ENCODE measurements at regions not wholly inside any gene's neighbourhood (a gene's known extent, or its start where the extent isn't known, plus 50 kb on each side); places are given as distances from the start of the nearest gene placed in this dataset.

- no peak overlapping the region for H3K27ac ChIP-seq (ENCODE audit: extremely low read depth, low read depth, low read length)
- H4K20me1 ChIP-seq (replicated peaks; ENCODE audit: control insufficient read depth, insufficient read depth, low read length), result no peaks in the 10 kb centered on the region
- CTCF ChIA-PET (ENCODE audit: low intra/inter-chr PET ratio), result no interaction called here
- no peaks in the 10 kb centered on the region for H3K27me3 ChIP-seq (ENCODE audit: control insufficient read depth in 2 of 2, insufficient read depth in 2 of 2, low read length in 2 of 2)
- H3K9me3 ChIP-seq (replicated peaks; ENCODE audit: control insufficient read depth, insufficient read depth, low read depth, low read length), result no peaks in the 10 kb centered on the region; the same call in 1 of the 2 replicates
- intact Hi-C loops (cut with micrococcal nuclease), result no loop called here
- ATAC-seq (no peak), FAIRE-seq (no peak), DNase-seq (ENCODE audit: extremely low read depth in 1 of 4, low spot score in 3 of 4) (no peak)
- H3K9me1 ChIP-seq (ENCODE audit: control insufficient read depth, insufficient read depth, low read length), result no peaks in the 10 kb centered on the region
- no peak overlapping the region for H3K4me3 ChIP-seq
- no peak overlapping the region for H3K4me2 ChIP-seq (ENCODE audit: insufficient read depth, low read length)
- H2AFZ ChIP-seq (ENCODE audit: low read depth, low read length), result no peak overlapping the region
- POLR2A ChIA-PET, result no interaction called here
- TF ChIP-seq ZNF324 (CRISPR knock-in tag; IDR thresholded peaks at IDR 0.05) (no peak), NEUROD1 (IDR thresholded peaks at IDR 0.05; ENCODE audit: borderline replicate concordance, low read depth, low read length, partially characterized antibody) (no peak), HDAC3 (IDR thresholded peaks at IDR 0.05; ENCODE audit: borderline replicate concordance, partially characterized antibody) (no peak), ELF1 (tag; IDR thresholded peaks at IDR 0.05) (no peak), TGIF2 (CRISPR knock-in tag; IDR thresholded peaks at IDR 0.05) (no peak), NFE2 (IDR thresholded peaks at IDR 0.05; ENCODE audit: low read depth) (no peak), ZZZ3 (IDR thresholded peaks at IDR 0.05) (no peak)
- H3K4me1 ChIP-seq (replicated peaks in 1 of 2; ENCODE audit: control insufficient read depth in 2 of 2, insufficient read depth in 2 of 2, low read length in 2 of 2), result no peaks in the 10 kb centered on the region
- no peaks in the 10 kb centered on the region for H3K36me3 ChIP-seq (ENCODE audit: control insufficient read depth, insufficient read depth, low read length)
- WGBS (ENCODE audit: insufficient coverage, low coverage, missing lambda C conversion rate), result 0% methylated on average over 5 of the region's 5 CpGs
- BruUV-seq (replicated peaks), result no TSS peak
- no peak overlapping the region for H3K9ac ChIP-seq (ENCODE audit: insufficient read depth in 1 of 2, low read depth in 2 of 2, low read length in 2 of 2)
- in situ Hi-C loops (cut with MboI), result no loop called here
- H3K79me2 ChIP-seq (ENCODE audit: control insufficient read depth, insufficient read depth, low read length), result no peaks in the 10 kb centered on the region
Measured at GRCh38 chr16:59295993-59296736, 562.0 kb upstream of the GOT2 start.

DNA sequence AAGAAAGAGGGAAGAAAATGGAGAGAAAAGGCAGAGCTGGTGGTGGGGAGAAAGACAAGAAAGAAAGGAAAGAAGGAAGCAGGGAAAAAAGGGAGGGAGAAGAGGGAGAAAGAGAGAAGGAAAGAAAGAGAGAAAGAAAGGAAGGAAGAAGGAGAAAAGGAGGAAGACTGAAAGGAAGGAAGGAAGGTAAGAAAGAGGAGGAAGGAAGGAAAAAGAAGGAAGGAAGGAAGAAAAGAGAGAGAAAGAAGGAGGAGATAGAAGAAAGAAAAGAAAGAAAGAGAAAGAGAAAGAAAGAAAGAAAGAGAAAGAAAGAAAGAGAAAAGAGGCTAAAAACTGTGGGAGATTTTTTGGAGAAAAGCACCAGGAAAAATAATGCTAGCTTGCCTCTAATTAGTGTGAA lies 561.4 kb upstream of the GOT2 start:
- H3K9me3 ChIP-seq (replicated peaks; ENCODE audit: control insufficient read depth, insufficient read depth, low read depth, low read length), result no peaks in the 10 kb centered on the region; the same call in 1 of the 2 replicates
- DNase-seq (ENCODE audit: extremely low read depth in 1 of 4, low spot score in 3 of 4) (no peak), ATAC-seq (no peak), FAIRE-seq (no peak)
- BruUV-seq (replicated peaks), result no TSS peak
- no peaks in the 10 kb centered on the region for H3K9me1 ChIP-seq (ENCODE audit: control insufficient read depth, insufficient read depth, low read length)
- H3K27me3 ChIP-seq (ENCODE audit: control insufficient read depth in 2 of 2, insufficient read depth in 2 of 2, low read length in 2 of 2), result no peaks in the 10 kb centered on the region
- TF ChIP-seq ZNF512 (tag; IDR thresholded peaks at IDR 0.05) (peak; percentile 59), E2F1 (CRISPR knock-in tag; IDR thresholded peaks at IDR 0.05) (no peak)
- no peaks in the 10 kb centered on the region for H3K36me3 ChIP-seq (ENCODE audit: control insufficient read depth, insufficient read depth, low read length)
- POLR2A ChIA-PET, result no interaction called here
- no peak overlapping the region for H3K27ac ChIP-seq (ENCODE audit: extremely low read depth, low read depth, low read length)
- no peaks in the 10 kb centered on the region for H3K79me2 ChIP-seq (ENCODE audit: control insufficient read depth, insufficient read depth, low read length)
- H4K20me1 ChIP-seq (replicated peaks; ENCODE audit: control insufficient read depth, insufficient read depth, low read length), result no peaks in the 10 kb centered on the region
- in situ Hi-C loops (cut with MboI) (no loop called here), intact Hi-C loops (cut with micrococcal nuclease) (no loop called here)
- no peak overlapping the region for H2AFZ ChIP-seq (ENCODE audit: low read depth, low read length)
- CTCF ChIA-PET (ENCODE audit: low intra/inter-chr PET ratio), result no interaction called here
- no peak overlapping the region for H3K4me2 ChIP-seq (ENCODE audit: insufficient read depth, low read length)
- H3K4me1 ChIP-seq (replicated peaks in 1 of 2; ENCODE audit: control insufficient read depth in 2 of 2, insufficient read depth in 2 of 2, low read length in 2 of 2), result no peaks in the 10 kb centered on the region
- no peak overlapping the region for H3K4me3 ChIP-seq
- no peak overlapping the region for H3K9ac ChIP-seq (ENCODE audit: insufficient read depth in 1 of 2, low read depth in 2 of 2, low read length in 2 of 2)
